ENCODE measurements at regions not wholly inside any gene's neighbourhood (a gene's known extent, or its start where the extent isn't known, plus 50 kb on each side); places are given as distances from the start of the nearest gene placed in this dataset.

DNA sequence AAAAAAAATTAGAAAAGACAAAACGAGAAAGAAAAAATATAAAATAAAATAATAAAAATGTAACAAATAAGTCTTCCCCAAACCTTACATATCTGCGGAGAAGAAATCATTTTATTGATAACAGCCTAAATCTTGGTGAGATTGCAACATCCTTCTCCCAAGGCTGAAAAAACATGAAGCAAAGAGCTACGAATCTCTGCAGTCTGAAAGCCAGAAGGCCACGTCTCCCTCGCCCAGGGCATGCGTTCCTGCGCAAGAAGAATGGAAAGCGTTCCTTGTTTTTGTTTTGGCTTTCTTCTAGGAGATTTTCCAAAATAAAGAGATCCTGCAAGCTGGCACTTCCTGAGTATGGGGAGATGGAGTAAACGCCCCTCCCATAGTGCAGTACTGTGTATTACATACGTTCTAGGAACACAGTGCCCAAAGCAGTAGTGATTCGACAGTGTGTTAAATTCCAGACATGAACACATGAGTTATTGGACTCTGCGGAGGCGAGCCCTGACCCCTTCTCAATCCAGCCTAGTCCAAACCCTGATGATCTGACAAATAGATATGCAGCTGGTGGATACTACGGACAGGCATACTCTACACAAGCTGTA is 126.7 kb upstream of the RREB1 start:
- H4K20me1 ChIP-seq (ENCODE audit: control insufficient read depth, insufficient read depth, insufficient read length): no peaks in the 10 kb centered on the region
- H2BK5ac ChIP-seq (ENCODE audit: insufficient read length, low read length): no peak overlapping the region
- H2BK12ac ChIP-seq (ENCODE audit: insufficient read length, low read depth, low read length): no peak overlapping the region
- Mint-ChIP-seq H3K9me3 (no peaks in the 10 kb centered on the region), H3K4me3 (no peak overlapping the region), H3K36me3 (ENCODE audit: insufficient read depth in 1 of 3, low read depth in 3 of 3) (no peaks in the 10 kb centered on the region), H3K27me3 (ENCODE audit: low read depth) (peaks cover 2% of the 10 kb centered on the region; the same call in 1 of the 2 replicates), H3K4me1 (no peaks in the 10 kb centered on the region), H3K27ac (0 out of 7 replicates have a peak overlapping the region, but pooled peaks of 1 of the 3 experiments have one; percentile 49)
- no peaks in the 10 kb centered on the region for H3K23me2 ChIP-seq (ENCODE audit: insufficient read length, low read depth, low read length, poor library complexity, severe bottlenecking)
- no peak overlapping the region for H3K23ac ChIP-seq (ENCODE audit: insufficient read length, low read depth, low read length)
- no peak overlapping the region for H2BK15ac ChIP-seq (ENCODE audit: low read depth, low read length)
- DNase-seq: no peak
- no peaks in the 10 kb centered on the region for H3K4me1 ChIP-seq (ENCODE audit: insufficient read depth, low read length)
- no peak overlapping the region for H3K14ac ChIP-seq (ENCODE audit: insufficient read depth, low read length)
- no peaks in the 10 kb centered on the region for H3K9me3 ChIP-seq (ENCODE audit: control insufficient read depth, low read depth, low read length)
- H3K79me1 ChIP-seq (ENCODE audit: insufficient read depth, low read depth, low read length, poor library complexity, severe bottlenecking): no peaks in the 10 kb centered on the region
- H3K4me2 ChIP-seq (ENCODE audit: insufficient read depth, insufficient read length, low read length): no peak overlapping the region
- H3K18ac ChIP-seq (ENCODE audit: insufficient read length, low read depth, low read length): no peak overlapping the region
- no peak overlapping the region for H3K9ac ChIP-seq (ENCODE audit: extremely low read depth, insufficient read length, low read length)
- WGBS (ENCODE audit: extremely low coverage, insufficient read length, low lambda C conversion rate): no CpG with 5 or more reads among the region's 14 CpGs
- TF ChIP-seq, protein P1, sequence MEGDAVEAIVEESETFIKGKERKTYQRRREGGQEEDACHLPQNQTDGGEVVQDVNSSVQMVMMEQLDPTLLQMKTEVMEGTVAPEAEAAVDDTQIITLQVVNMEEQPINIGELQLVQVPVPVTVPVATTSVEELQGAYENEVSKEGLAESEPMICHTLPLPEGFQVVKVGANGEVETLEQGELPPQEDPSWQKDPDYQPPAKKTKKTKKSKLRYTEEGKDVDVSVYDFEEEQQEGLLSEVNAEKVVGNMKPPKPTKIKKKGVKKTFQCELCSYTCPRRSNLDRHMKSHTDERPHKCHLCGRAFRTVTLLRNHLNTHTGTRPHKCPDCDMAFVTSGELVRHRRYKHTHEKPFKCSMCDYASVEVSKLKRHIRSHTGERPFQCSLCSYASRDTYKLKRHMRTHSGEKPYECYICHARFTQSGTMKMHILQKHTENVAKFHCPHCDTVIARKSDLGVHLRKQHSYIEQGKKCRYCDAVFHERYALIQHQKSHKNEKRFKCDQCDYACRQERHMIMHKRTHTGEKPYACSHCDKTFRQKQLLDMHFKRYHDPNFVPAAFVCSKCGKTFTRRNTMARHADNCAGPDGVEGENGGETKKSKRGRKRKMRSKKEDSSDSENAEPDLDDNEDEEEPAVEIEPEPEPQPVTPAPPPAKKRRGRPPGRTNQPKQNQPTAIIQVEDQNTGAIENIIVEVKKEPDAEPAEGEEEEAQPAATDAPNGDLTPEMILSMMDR (conservative IDR thresholded peaks at IDR 0.05): no peak
- no peak overlapping the region for H4K91ac ChIP-seq (ENCODE audit: insufficient read length, low read depth, low read length)
- no peak overlapping the region for H3K4ac ChIP-seq (ENCODE audit: low read depth, low read length)
- H3K56ac ChIP-seq (ENCODE audit: insufficient read length, low read depth, low read length): no peak overlapping the region
- no peaks in the 10 kb centered on the region for H3K79me2 ChIP-seq (ENCODE audit: insufficient read depth, low read length)
- H4K8ac ChIP-seq (replicated peaks; ENCODE audit: insufficient read length, low read depth, low read length): no peak overlapping the region
- no peak overlapping the region for H3K27ac ChIP-seq (ENCODE audit: insufficient read length, low read depth, low read length)
- H2BK120ac ChIP-seq (ENCODE audit: low read depth, low read length, poor library complexity, severe bottlenecking): no peak overlapping the region
- H2BK20ac ChIP-seq (ENCODE audit: low read depth, low read length, poor library complexity, severe bottlenecking): no peak overlapping the region
- H4K5ac ChIP-seq (ENCODE audit: insufficient read length, low read depth, low read length): no peak overlapping the region
- H2AFZ ChIP-seq (ENCODE audit: low read length): no peak overlapping the region
- no peaks in the 10 kb centered on the region for H3K27me3 ChIP-seq (ENCODE audit: insufficient read depth, low read length)
- H2AK5ac ChIP-seq (ENCODE audit: insufficient read length, low read length): no peak overlapping the region
- no peak overlapping the region for H3T11ph ChIP-seq (ENCODE audit: low read length)
